ENCODE measurements at regions not wholly inside any gene's neighbourhood (a gene's known extent, or its start where the extent isn't known, plus 50 kb on each side); places are given as distances from the start of the nearest gene placed in this dataset.

- TF ChIP-seq CTCF (IDR thresholded peaks at IDR 0.05; ENCODE audit: poor library complexity) (no peak), EZH2phosphoT487 (IDR thresholded peaks at IDR 0.05; ENCODE audit: low read depth, severe bottlenecking, unreplicated experiment) (no peak), EZH2 (IDR thresholded peaks at IDR 0.05; ENCODE audit: borderline replicate concordance) (no peak)
Observed at GRCh38 chr6:163963205-163964120, 548.9 kb downstream of the QKI start.
